ENCODE measurements at regions not wholly inside any gene's neighbourhood (a gene's known extent, or its start where the extent isn't known, plus 50 kb on each side); places are given as distances from the start of the nearest gene placed in this dataset.

- TF ChIP-seq CTCF (IDR thresholded peaks at IDR 0.05), result no peak
- no peak for TF ChIP-seq IRF1 (CRISPR knock-in tag; IDR thresholded peaks at IDR 0.05)
- TF ChIP-seq ZNF425 (CRISPR knock-in tag; conservative IDR thresholded peaks at IDR 0.05), result no peak
- no peak for TF ChIP-seq PRDM15 (CRISPR knock-in tag; IDR thresholded peaks at IDR 0.05)
- no peak for TF ChIP-seq NR2C2 (CRISPR knock-in tag; IDR thresholded peaks at IDR 0.05)
- no peak for TF ChIP-seq ETV6 (CRISPR knock-in tag; IDR thresholded peaks at IDR 0.05)
- no peak for TF ChIP-seq MAX (CRISPR knock-in tag; IDR thresholded peaks at IDR 0.05)
- no peak for TF ChIP-seq AR (CRISPR knock-in tag; IDR thresholded peaks at IDR 0.05)
- TF ChIP-seq USF1 (CRISPR knock-in tag; IDR thresholded peaks at IDR 0.05), result no peak
- no peak for TF ChIP-seq E2F1 (CRISPR knock-in tag; IDR thresholded peaks at IDR 0.05)
- no peak for TF ChIP-seq ZNF317 (CRISPR knock-in tag; IDR thresholded peaks at IDR 0.05; ENCODE audit: borderline replicate concordance, low read depth)
- no peak for TF ChIP-seq NFATC4 (CRISPR knock-in tag; IDR thresholded peaks at IDR 0.05)
- TF ChIP-seq ZBTB43 (CRISPR knock-in tag; IDR thresholded peaks at IDR 0.05), result no peak
Measured at GRCh38 chr2:121052521-121052920, 232.5 kb downstream of the TFCP2L1 start.
